KMS-11 (cell line): ENCODE measurements at regions not wholly inside any gene's neighbourhood (a gene's known extent, or its start where the extent isn't known, plus 50 kb on each side); places are given as distances from the start of the nearest gene placed in this dataset.

ENCODE experiments used
- H2AFZ ChIP-seq: fragments of 200-600 bp; sonication (generic); 2 replicates; pipeline ENCODE4 v1.6.1; 2016; ENCODE audit warnings: antibody characterized with exemption, mixed run types, low read depth
- H3K27ac ChIP-seq: fragments of 200-600 bp; sonication (generic); 2 replicates; pipeline ENCODE4 v1.6.1; 2016; ENCODE audit warnings: mild to moderate bottlenecking, mixed run types
- H3K27me3 ChIP-seq: fragments of 200-600 bp; sonication (generic); 2 replicates; pipeline ENCODE4 v1.6.1; 2017; ENCODE audit warnings: mild to moderate bottlenecking, low read depth, mixed run types, moderate library complexity; ENCODE audit not compliant: insufficient read depth
- H3K36me3 ChIP-seq: fragments of 200-600 bp; sonication (generic); 2 replicates; pipeline ENCODE4 v1.6.1; 2017; ENCODE audit warnings: mild to moderate bottlenecking, mixed run types; ENCODE audit not compliant: insufficient read depth
- H3K4me1 ChIP-seq: fragments of 200-600 bp; sonication (generic); 2 replicates; pipeline ENCODE4 v1.6.1; 2016; ENCODE audit warnings: mild to moderate bottlenecking, low read depth, mixed run types; ENCODE audit not compliant: poor library complexity, severe bottlenecking
- H3K4me2 ChIP-seq: fragments of 200-600 bp; sonication (generic); 2 replicates; pipeline ENCODE4 v1.7.0; 2016; ENCODE audit warnings: mild to moderate bottlenecking, mixed run types
- H3K4me3 ChIP-seq: fragments of 200-600 bp; sonication (generic); IDR thresholded peaks from 2 replicates; pipeline ENCODE4 v1.6.1; 2017; ENCODE audit warnings: low read depth, low read length, mixed read lengths; ENCODE audit not compliant: insufficient read depth
- H3K79me2 ChIP-seq: fragments of 200-600 bp; sonication (generic); 2 replicates; pipeline ENCODE4 v1.6.1; 2016; ENCODE audit warnings: low read depth, mixed run types; ENCODE audit not compliant: insufficient read depth
- H3K9ac ChIP-seq: fragments of 200-600 bp; sonication (generic); 2 replicates; pipeline ENCODE4 v1.6.1; 2016; ENCODE audit warnings: mild to moderate bottlenecking, mixed run types
- H4K20me1 ChIP-seq: fragments of 200-600 bp; sonication (generic); 2 replicates; pipeline ENCODE4 v1.6.1; 2016; ENCODE audit warnings: mild to moderate bottlenecking, mixed run types; ENCODE audit not compliant: insufficient read depth
- TF ChIP-seq, protein P1 (sequence below): fragments of 200-600 bp; sonication (generic); conservative IDR thresholded peaks from 2 replicates; pipeline ENCODE4 v1.6.1; 2017; ENCODE audit warnings: low read depth, mild to moderate bottlenecking, antibody characterized with exemption, low read length, moderate library complexity, mixed read lengths

DNA sequence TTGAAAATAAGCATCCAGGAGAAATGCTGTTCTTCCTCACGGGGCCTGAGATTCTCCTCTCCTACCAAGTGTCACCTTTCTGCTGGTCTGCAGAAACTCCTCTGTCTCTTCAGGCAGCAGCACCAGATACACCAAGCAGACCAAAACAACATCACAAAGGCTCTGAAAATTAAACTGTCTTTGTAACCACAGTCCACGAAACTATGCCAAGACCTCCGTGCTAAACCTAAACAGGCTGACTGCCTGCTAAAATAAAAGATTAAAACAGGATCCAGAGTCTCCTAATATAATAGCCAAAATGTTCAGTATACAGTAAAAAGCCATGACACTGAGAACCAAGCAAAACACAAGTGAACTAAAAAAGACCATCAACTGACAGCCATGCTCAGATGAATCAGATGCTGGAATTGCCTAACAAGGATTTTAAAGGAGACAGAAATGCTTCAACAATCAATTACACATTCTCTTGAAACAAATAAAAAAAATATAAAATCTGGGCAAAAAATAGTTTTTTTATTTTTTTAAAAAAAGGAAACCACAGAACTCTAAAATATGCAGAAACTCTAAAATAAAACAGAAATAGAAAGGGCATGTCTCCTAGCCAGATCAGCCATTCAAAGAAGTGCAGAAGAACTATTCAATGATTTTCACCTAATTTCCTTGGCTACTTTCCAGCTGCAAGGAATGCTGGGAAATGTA lies 50.3 kb upstream of the TOX3 start:
- H2AFZ ChIP-seq: no peak overlapping the region
- H3K27ac ChIP-seq: no peak overlapping the region
- no peaks in the 10 kb centered on the region for H3K79me2 ChIP-seq
- no peak overlapping the region for H3K9ac ChIP-seq
- no peak overlapping the region for H3K4me2 ChIP-seq
- TF ChIP-seq, protein P1, sequence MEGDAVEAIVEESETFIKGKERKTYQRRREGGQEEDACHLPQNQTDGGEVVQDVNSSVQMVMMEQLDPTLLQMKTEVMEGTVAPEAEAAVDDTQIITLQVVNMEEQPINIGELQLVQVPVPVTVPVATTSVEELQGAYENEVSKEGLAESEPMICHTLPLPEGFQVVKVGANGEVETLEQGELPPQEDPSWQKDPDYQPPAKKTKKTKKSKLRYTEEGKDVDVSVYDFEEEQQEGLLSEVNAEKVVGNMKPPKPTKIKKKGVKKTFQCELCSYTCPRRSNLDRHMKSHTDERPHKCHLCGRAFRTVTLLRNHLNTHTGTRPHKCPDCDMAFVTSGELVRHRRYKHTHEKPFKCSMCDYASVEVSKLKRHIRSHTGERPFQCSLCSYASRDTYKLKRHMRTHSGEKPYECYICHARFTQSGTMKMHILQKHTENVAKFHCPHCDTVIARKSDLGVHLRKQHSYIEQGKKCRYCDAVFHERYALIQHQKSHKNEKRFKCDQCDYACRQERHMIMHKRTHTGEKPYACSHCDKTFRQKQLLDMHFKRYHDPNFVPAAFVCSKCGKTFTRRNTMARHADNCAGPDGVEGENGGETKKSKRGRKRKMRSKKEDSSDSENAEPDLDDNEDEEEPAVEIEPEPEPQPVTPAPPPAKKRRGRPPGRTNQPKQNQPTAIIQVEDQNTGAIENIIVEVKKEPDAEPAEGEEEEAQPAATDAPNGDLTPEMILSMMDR: no peak
- H3K36me3 ChIP-seq: no peaks in the 10 kb centered on the region
- no peaks in the 10 kb centered on the region for H4K20me1 ChIP-seq
- no peaks in the 10 kb centered on the region for H3K4me1 ChIP-seq
- no peaks in the 10 kb centered on the region for H3K27me3 ChIP-seq
- no peak overlapping the region for H3K4me3 ChIP-seq
